Pancreas (tissue), 10 donors: ENCODE measurements at regions not wholly inside any gene's neighbourhood (a gene's known extent, or its start where the extent isn't known, plus 50 kb on each side); places are given as distances from the start of the nearest gene placed in this dataset.
A peak's percentile ranks its signal among the peaks of the same experiment; 100 is the strongest.

ENCODE experiments used
- ATAC-seq, 4 donors: fragments of 200-7000 bp; cut with Tn5 transposase; one replicate each; pipeline versions ENCODE4 v1.8.0 to v1.9.1; 2020; ENCODE audit warnings: mild to moderate bottlenecking in 4 of 4, moderate library complexity in 4 of 4
- DNase-seq, 6 donors: peaks; one replicate each; pipeline ENCODE4 v3.0.0-alpha.2; 2020
- FAIRE-seq: peaks from 2 replicates; lab custom pipeline; 2012; peaks lifted over from hg19 to GRCh38; lab: Jason Lieb, UNC
- H3K27ac ChIP-seq, 4 donors: fragments of 200-600 bp; sonication (generic); 1 replicate in 3 of 4; 2 replicates in 1 of 4; pipeline versions ENCODE4 v1.5.0 to v1.8.0; 2020
- H3K27me3 ChIP-seq, 4 donors: fragments of 200-600 bp; one replicate each; pipeline ENCODE4 v1.8.0; 2021
- H3K36me3 ChIP-seq, 3 donors: fragments of 200-600 bp; sonication (generic) in 1 of 3; one replicate each; pipeline versions ENCODE4 v1.5.0 to v1.8.0; 2020 to 2021
- H3K4me1 ChIP-seq, 3 donors: fragments of 200-600 bp; one replicate each; pipeline ENCODE4 v1.8.0; 2021
- H3K4me3 ChIP-seq, 4 donors: fragments of 200-600 bp; sonication (generic) in 2 of 4; one replicate each; pipeline versions ENCODE4 v1.5.0 to v1.8.0; 2020 to 2021
- H3K9me3 ChIP-seq, 4 donors: fragments of 200-600 bp; one replicate each; pipeline ENCODE4 v1.8.0; 2021
- CTCF ChIP-seq, 4 donors: fragments of 200-600 bp; sonication (generic) in 3 of 4; IDR thresholded peaks; one replicate each; pipeline versions ENCODE4 v1.5.0 to v1.8.0; 2021; ENCODE audit warnings: antibody characterized with exemption in 4 of 4
- WGBS, 2 donors: extraction: QIAGEN DNeasy Blood & Tissue Kit; methylation state at CpG; one replicate each; pipeline ENCODE4 v1.1.7; 2013; 5-methylcytosine and 5-hydroxymethylcytosine counted together
- intact Hi-C, 3 donors: fragments of 100-400 bp; cut with DNase I; formaldehyde crosslinking; loops; one replicate each; pipeline versions ENCODE4 v1.11.1 to v1.14.2; 2022
- donor health status: healthy with polysubstance abuse.
- donor health status: DM: no; HTN: no; CAD: no; lungs with moderate emphysema.
- donor health status: DM: no; HTN: no; CAD: no.
- donor health status: control.
- donor health status: control.
- donor health status: Bipolar disorder and iron deficiency.
- donor health status: DM: yes; HTN: yes; CAD: no.
- donor health status: DM: no; HTN: no; CAD: no.
- donor health status: DM: no; HTN: no; CAD: no.
- donor health status: DM: yes; HTN: yes; CAD: no.

GRCh38 chr14:55802986-55803872 is 223.2 kb downstream of the KTN1 start:
- H3K9me3 ChIP-seq = no peaks in the 10 kb centered on the region
- H3K36me3 ChIP-seq = no peaks in the 10 kb centered on the region
- no peaks in the 10 kb centered on the region for H3K27me3 ChIP-seq
- H3K27ac ChIP-seq = peak overlapping the region in 1 of 4 donors; percentile 32
- H3K4me1 ChIP-seq = peaks cover 13 to 27% (median 14%) of the 10 kb centered on the region in 3 donors
- no peak overlapping the region for H3K4me3 ChIP-seq
- TF ChIP-seq CTCF (IDR thresholded peaks at IDR 0.05) = no peak
- WGBS, 2 donors = 67 to 81% methylated on average over 4 of the region's 4 CpGs
- FAIRE-seq (no peak), ATAC-seq (peak; percentile 55 to 68 (median 62)), DNase-seq (peak in 1 of 6 donors; percentile 21)
- intact Hi-C loops = no loop called here

- ATAC-seq = no peak
- peak in 2 of 6 donors; percentile 44 to 60 for DNase-seq
- intact Hi-C loops = no loop called here
Observed at GRCh38 chr14:55803873-55804553, 224.0 kb downstream of the KTN1 start.

GRCh38 chr14:55805250-55805649 is 225.2 kb downstream of the KTN1 start:
- Histone ChIP-seq H3K36me3 (no peaks in the 10 kb centered on the region), H3K4me3 (no peak overlapping the region), H3K27me3 (no peaks in the 10 kb centered on the region), H3K4me1 (peaks cover 13 to 27% (median 14%) of the 10 kb centered on the region in 3 donors), H3K9me3 (no peaks in the 10 kb centered on the region), H3K27ac (no peak overlapping the region)
- DNase-seq (no peak), ATAC-seq (no peak), FAIRE-seq (no peak)
- TF ChIP-seq CTCF (IDR thresholded peaks at IDR 0.05) = no peak
- 50 to 52% methylated on average over 3 of the region's 3 CpGs for WGBS, 2 donors
- intact Hi-C loops = no loop called here

More at GRCh38 chr14:55803873-55804553, 224.0 kb downstream of the KTN1 start:
- H3K27me3 ChIP-seq = no peaks in the 10 kb centered on the region
- H3K9me3 ChIP-seq = no peaks in the 10 kb centered on the region
- TF ChIP-seq CTCF (IDR thresholded peaks at IDR 0.05) = no peak
- H3K4me3 ChIP-seq = no peak overlapping the region
- no peak for FAIRE-seq
- H3K4me1 ChIP-seq = peaks cover 13 to 27% (median 14%) of the 10 kb centered on the region in 3 donors
- H3K27ac ChIP-seq = no peak overlapping the region
- 95% methylated on average over 5 of the region's 5 CpGs for WGBS, 2 donors
- no peaks in the 10 kb centered on the region for H3K36me3 ChIP-seq

GRCh38 chr14:55807053-55807880 is 227.3 kb downstream of the KTN1 start:
- peak; percentile 84 to 93 (median 90) for ATAC-seq
- Histone ChIP-seq H3K9me3 (no peaks in the 10 kb centered on the region), H3K27me3 (no peaks in the 10 kb centered on the region), H3K27ac (peak overlapping the region; percentile 9 to 76 (median 52)), H3K4me1 (peaks cover 13 to 27% (median 14%) of the 10 kb centered on the region in 3 donors), H3K4me3 (no peak overlapping the region), H3K36me3 (no peaks in the 10 kb centered on the region)
- WGBS, 2 donors = 12 to 13% methylated on average over 17 of the region's 17 CpGs
- peak; percentile 85 to 91 (median 90) for DNase-seq
- intact Hi-C loops = no loop called here
- no peak for FAIRE-seq
- no peak for TF ChIP-seq CTCF (IDR thresholded peaks at IDR 0.05)
